Vagina (tissue), 2 donors: ENCODE measurements at regions not wholly inside any gene's neighbourhood (a gene's known extent, or its start where the extent isn't known, plus 50 kb on each side); places are given as distances from the start of the nearest gene placed in this dataset.

Experiments used
- POLR2A ChIP-seq, 2 donors: fragments of 450-650 bp; IDR thresholded peaks; one replicate each; pipeline ENCODE4 v1.6.1; 2017; ENCODE audit warnings: antibody characterized with exemption in 2 of 2, mild to moderate bottlenecking in 2 of 2, moderate library complexity in 2 of 2
- POLR2AphosphoS5 ChIP-seq, 2 donors: sonication (generic); formaldehyde crosslinking; IDR thresholded peaks; one replicate each; pipeline ENCODE4 v1.9.0; 2017; ENCODE audit warnings: antibody characterized with exemption in 2 of 2, mild to moderate bottlenecking in 2 of 2, low read depth in 1 of 2; ENCODE audit not compliant: insufficient read depth in 1 of 2
- TF ChIP-seq, protein P1 (sequence below), 3 experiments: fragments of 450-650 bp in 2 of 3; fragments of 200-600 bp in 1 of 3; sonication (generic) in 1 of 3; IDR thresholded peaks; one replicate each; pipeline ENCODE4 v1.5.1; 2017 to 2019; ENCODE audit warnings: antibody characterized with exemption in 3 of 3, mild to moderate bottlenecking in 2 of 3, moderate library complexity in 2 of 3

- no peak for TF ChIP-seq POLR2A (IDR thresholded peaks at IDR 0.05)
- TF ChIP-seq, protein P1, sequence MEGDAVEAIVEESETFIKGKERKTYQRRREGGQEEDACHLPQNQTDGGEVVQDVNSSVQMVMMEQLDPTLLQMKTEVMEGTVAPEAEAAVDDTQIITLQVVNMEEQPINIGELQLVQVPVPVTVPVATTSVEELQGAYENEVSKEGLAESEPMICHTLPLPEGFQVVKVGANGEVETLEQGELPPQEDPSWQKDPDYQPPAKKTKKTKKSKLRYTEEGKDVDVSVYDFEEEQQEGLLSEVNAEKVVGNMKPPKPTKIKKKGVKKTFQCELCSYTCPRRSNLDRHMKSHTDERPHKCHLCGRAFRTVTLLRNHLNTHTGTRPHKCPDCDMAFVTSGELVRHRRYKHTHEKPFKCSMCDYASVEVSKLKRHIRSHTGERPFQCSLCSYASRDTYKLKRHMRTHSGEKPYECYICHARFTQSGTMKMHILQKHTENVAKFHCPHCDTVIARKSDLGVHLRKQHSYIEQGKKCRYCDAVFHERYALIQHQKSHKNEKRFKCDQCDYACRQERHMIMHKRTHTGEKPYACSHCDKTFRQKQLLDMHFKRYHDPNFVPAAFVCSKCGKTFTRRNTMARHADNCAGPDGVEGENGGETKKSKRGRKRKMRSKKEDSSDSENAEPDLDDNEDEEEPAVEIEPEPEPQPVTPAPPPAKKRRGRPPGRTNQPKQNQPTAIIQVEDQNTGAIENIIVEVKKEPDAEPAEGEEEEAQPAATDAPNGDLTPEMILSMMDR (IDR thresholded peaks at IDR 0.05), result no peak
- no peak for TF ChIP-seq POLR2AphosphoS5 (IDR thresholded peaks at IDR 0.05; ENCODE audit: insufficient read depth in 1 of 2, low read depth in 1 of 2)
Observed at GRCh38 chr6:112562301-112563231, 215.4 kb downstream of the RFPL4B start.
